Suprapubic skin (tissue), 4 donors: ENCODE measurements at regions not wholly inside any gene's neighbourhood (a gene's known extent, or its start where the extent isn't known, plus 50 kb on each side); places are given as distances from the start of the nearest gene placed in this dataset.

Source experiments
- DNase-seq, 2 donors: peaks; one replicate each; pipeline ENCODE4 v3.0.0-alpha.2; 2019; ENCODE audit warnings: low spot score in 2 of 2
- H3K27ac ChIP-seq: fragments of 200-600 bp; sonication (generic); one replicate; pipeline ENCODE4 v1.5.1; 2019
- H3K27me3 ChIP-seq: fragments of 200-600 bp; sonication (generic); one replicate; pipeline ENCODE4 v1.5.1; 2019
- H3K36me3 ChIP-seq: fragments of 200-600 bp; sonication (generic); one replicate; pipeline ENCODE4 v1.5.1; 2019
- H3K4me1 ChIP-seq: fragments of 200-600 bp; sonication (generic); one replicate; pipeline ENCODE4 v1.5.1; 2019
- H3K4me3 ChIP-seq: fragments of 200-600 bp; sonication (generic); one replicate; pipeline ENCODE4 v1.5.1; 2019; ENCODE audit warnings: mild to moderate bottlenecking
- H3K9me3 ChIP-seq: fragments of 200-600 bp; sonication (generic); one replicate; pipeline ENCODE4 v1.5.1; 2019
- CTCF ChIP-seq, 2 donors: fragments of 200-600 bp in 1 of 2; fragments of 450-650 bp in 1 of 2; sonication (generic) in 1 of 2; IDR thresholded peaks; one replicate each; pipeline ENCODE4 v1.5.1; 2016 to 2019; ENCODE audit warnings: antibody characterized with exemption in 2 of 2, mild to moderate bottlenecking in 1 of 2, moderate library complexity in 1 of 2
- EP300 ChIP-seq: sonication (generic); formaldehyde crosslinking; IDR thresholded peaks from one replicate; pipeline ENCODE4 v1.6.1; 2017; ENCODE audit warnings: antibody characterized with exemption
- POLR2A ChIP-seq, 2 donors: fragments of 450-650 bp; IDR thresholded peaks; one replicate each; pipeline ENCODE4 v1.6.1; 2017; ENCODE audit warnings: antibody characterized with exemption in 2 of 2, mild to moderate bottlenecking in 2 of 2, moderate library complexity in 2 of 2
- POLR2AphosphoS5 ChIP-seq, 3 donors: sonication (generic); formaldehyde crosslinking; IDR thresholded peaks; one replicate each; pipeline ENCODE4 v1.6.1; 2017; ENCODE audit warnings: antibody characterized with exemption in 3 of 3
- WGBS: methylation state at CpG from one replicate; pipeline ENCODE4 v1.1.5; 2018; 5-methylcytosine and 5-hydroxymethylcytosine counted together

DNA sequence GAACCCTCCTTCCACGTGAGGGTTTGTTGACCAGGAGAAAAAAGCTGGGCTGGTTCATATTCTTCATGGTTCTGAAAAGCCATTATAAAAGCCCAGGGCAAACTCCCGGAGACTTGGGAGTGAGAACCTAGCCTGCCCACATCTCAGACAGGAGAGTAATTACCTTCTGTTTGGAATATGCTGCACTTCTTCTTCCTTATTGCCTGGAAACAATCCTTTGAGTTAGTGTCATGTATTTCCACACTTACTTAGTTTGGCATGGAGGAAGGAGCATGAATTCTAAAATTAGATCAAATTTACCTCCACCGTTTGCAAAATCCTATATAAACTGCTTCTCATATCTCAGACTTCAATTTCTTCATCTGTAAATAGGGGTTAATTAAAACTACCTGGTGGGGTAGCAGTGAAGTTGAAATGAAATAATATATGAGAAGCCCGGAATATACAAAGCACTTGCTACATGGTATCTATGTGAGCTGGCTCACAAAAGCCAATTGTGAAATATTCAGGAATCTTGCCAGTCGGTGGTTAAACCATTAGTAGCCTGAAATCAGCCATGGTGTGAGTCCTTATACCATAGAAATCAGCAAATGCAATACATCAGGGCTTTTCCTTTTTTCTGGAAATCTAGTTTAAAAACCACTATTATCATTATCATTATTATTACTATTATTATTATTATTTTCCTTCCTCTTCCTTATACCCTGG is 140.0 kb upstream of the RAD23B start:
- H3K4me3 ChIP-seq, result no peak overlapping the region
- 57% methylated on average over 5 of the region's 5 CpGs for WGBS
- H3K9me3 ChIP-seq, result no peaks in the 10 kb centered on the region
- no peak for TF ChIP-seq CTCF (IDR thresholded peaks at IDR 0.05)
- TF ChIP-seq POLR2AphosphoS5 (IDR thresholded peaks at IDR 0.05), result no peak
- no peak for TF ChIP-seq POLR2A (IDR thresholded peaks at IDR 0.05)
- TF ChIP-seq EP300, result no peak
- H3K27me3 ChIP-seq, result no peaks in the 10 kb centered on the region
- H3K4me1 ChIP-seq, result peaks cover 12% of the 10 kb centered on the region
- no peak overlapping the region for H3K27ac ChIP-seq
- no peaks in the 10 kb centered on the region for H3K36me3 ChIP-seq
- no peak for DNase-seq

DNA sequence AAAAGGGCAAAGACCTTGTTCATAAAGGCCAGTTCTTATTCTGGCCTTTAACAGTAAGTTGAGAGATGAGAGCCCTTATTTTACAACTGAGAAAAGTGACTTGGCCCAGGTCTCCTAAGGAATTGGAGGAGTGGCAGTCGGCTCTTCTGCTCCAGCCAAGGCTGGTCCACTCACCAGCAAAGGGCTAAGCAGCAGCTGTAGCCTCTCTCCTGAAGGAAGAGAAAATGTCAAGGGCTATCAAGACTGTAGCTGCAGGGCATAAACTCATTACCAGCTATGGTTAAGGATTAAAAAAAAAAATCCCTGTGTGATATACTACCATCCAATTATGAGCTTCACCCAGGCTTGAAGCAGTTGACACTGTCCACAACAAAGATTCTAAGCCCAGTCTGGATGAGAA is 138.6 kb upstream of the RAD23B start:
- Histone ChIP-seq H3K27me3 (no peaks in the 10 kb centered on the region), H3K9me3 (no peaks in the 10 kb centered on the region), H3K27ac (no peak overlapping the region), H3K36me3 (no peaks in the 10 kb centered on the region), H3K4me3 (no peak overlapping the region), H3K4me1 (peaks cover 12% of the 10 kb centered on the region)
- WGBS, result 78% methylated on average over 1 of the region's 1 CpG
- DNase-seq, result no peak
- TF ChIP-seq CTCF (IDR thresholded peaks at IDR 0.05) (no peak), POLR2AphosphoS5 (IDR thresholded peaks at IDR 0.05) (no peak), POLR2A (IDR thresholded peaks at IDR 0.05) (no peak), EP300 (no peak)

- TF ChIP-seq CTCF (IDR thresholded peaks at IDR 0.05) (no peak), POLR2A (IDR thresholded peaks at IDR 0.05) (no peak), EP300 (no peak)
- Histone ChIP-seq H3K4me3 (no peak overlapping the region), H3K27ac (no peak overlapping the region), H3K27me3 (no peaks in the 10 kb centered on the region), H3K36me3 (no peaks in the 10 kb centered on the region), H3K4me1 (peaks cover 11% of the 10 kb centered on the region), H3K9me3 (peaks cover 5% of the 10 kb centered on the region)
- 69% methylated on average over 2 of the region's 2 CpGs for WGBS
- no peak for DNase-seq
Observed at GRCh38 chr9:107147134-107147533, 135.9 kb upstream of the RAD23B start.

DNA sequence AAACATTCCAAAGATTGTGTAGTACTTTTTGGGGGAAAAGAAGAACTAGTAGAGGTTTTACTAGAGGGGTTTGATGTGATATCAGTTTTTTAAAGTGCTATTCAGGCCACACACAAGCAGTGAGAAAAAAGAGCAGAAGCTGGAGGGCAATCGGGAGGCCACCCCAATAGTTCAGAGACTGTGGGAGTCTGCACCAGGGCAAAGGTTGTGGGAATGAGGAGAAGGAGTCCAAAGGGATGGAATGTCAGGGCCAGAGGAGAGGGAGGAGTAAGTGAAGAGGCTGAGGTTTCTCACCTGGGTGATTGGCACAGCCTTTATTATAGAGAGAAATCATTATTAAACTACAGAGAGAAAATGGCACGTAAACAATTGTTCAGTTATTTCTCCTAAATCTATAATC is 134.9 kb upstream of the RAD23B start:
- no peaks in the 10 kb centered on the region for H3K4me1 ChIP-seq
- no peak for TF ChIP-seq EP300
- no peak for TF ChIP-seq POLR2A (IDR thresholded peaks at IDR 0.05)
- no peak for TF ChIP-seq POLR2AphosphoS5 (IDR thresholded peaks at IDR 0.05)
- TF ChIP-seq CTCF (IDR thresholded peaks at IDR 0.05), result no peak
- H3K27me3 ChIP-seq, result no peaks in the 10 kb centered on the region
- DNase-seq, result no peak
- 85% methylated on average over 2 of the region's 2 CpGs for WGBS
- H3K4me3 ChIP-seq, result no peak overlapping the region
- peaks cover 5% of the 10 kb centered on the region for H3K9me3 ChIP-seq
- no peak overlapping the region for H3K27ac ChIP-seq
- no peaks in the 10 kb centered on the region for H3K36me3 ChIP-seq

GRCh38 chr9:107149756-107150155 is 133.3 kb upstream of the RAD23B start:
- 70% methylated on average over 2 of the region's 2 CpGs for WGBS
- TF ChIP-seq POLR2A (IDR thresholded peaks at IDR 0.05) (no peak), CTCF (IDR thresholded peaks at IDR 0.05) (no peak), EP300 (no peak), POLR2AphosphoS5 (IDR thresholded peaks at IDR 0.05) (no peak)

More at GRCh38 chr9:107149756-107150155, 133.3 kb upstream of the RAD23B start:
- no peaks in the 10 kb centered on the region for H3K4me1 ChIP-seq
- peaks cover 5% of the 10 kb centered on the region for H3K9me3 ChIP-seq
- H3K27ac ChIP-seq, result no peak overlapping the region
- DNase-seq, result no peak
- H3K36me3 ChIP-seq, result no peaks in the 10 kb centered on the region
- H3K27me3 ChIP-seq, result no peaks in the 10 kb centered on the region
- H3K4me3 ChIP-seq, result no peak overlapping the region
